HG03175 (cell line): ENCODE measurements at regions not wholly inside any gene's neighbourhood (a gene's known extent, or its start where the extent isn't known, plus 50 kb on each side); places are given as distances from the start of the nearest gene placed in this dataset.
"Not testable (repeated sequence)": the region's sequence is repeated elsewhere in the genome, so short reads cannot be mapped to it uniquely, and the experiment has no call there.

Experiments
- ATAC-seq: cut with Tn5 transposase; IDR thresholded peaks from one replicate; pipeline ENCODE4 v1.9.1; 2021; ENCODE audit warnings: mild to moderate bottlenecking, moderate library complexity; ENCODE audit not compliant: unreplicated experiment

- ATAC-seq: not testable (repeated sequence)
Observed at GRCh38 chr4:68720723-68721122, 50.3 kb upstream of the UGT2B15 start.

GRCh38 chr4:68724426-68724825 is 54.0 kb upstream of the UGT2B15 start:
- no peak for ATAC-seq

DNA sequence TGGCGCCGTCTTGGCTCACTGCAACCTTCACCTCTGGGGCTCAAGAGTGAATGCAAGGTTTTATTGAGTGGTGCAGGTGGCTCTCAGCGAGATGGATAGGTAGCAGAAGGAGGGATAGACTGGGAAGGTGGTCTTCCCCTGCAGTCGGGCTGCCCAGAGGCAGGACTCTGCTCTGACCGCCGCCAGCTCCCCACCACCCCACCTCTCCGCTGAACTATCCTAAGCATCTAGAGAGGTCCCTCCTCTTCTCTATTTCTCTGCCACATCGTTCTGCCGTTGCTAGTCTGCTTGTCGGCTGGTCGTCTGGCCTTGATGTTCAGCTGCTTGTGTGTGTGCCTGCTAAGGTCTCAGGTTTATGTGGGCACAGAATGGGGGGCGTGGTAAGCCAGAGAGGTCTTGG is 54.5 kb upstream of the UGT2B15 start:
- ATAC-seq: no peak

DNA sequence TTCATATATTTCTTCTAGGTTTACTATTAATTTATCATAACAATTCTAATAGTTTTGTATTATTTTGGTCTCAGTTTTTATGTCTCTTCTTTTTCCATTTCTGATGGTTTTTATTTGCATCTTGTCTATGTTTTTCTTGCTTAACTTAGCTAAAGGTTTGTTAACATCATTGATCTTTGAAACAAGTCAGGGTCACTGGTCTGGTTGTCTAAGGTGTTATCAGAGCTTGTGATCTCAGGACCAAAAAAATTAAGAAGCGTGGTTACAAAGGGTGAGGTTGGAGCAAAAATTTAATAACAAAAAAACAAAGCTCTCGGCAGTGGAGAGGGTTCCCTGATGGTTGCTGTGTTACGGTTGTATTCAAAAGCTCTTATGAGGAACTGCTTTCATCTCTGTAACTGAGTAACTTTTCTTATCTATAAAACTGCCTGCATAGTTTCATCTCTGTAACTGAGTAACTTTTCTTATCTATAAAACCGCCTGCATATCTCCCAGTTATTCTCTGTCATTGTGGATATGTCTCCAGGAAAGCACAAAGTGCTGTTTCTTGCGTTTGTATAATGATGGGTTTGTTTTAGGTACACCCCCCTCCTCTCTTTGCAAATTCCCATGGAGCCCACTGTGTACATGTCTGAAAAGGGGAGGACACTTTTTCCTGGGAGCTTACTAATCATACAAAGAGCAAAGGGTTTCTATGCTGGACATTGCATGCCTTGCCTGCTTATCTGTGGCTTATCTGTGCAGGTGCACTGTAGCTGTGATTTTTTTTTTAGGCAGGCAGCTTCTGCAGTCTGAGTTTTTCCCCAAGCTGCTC is 62.4 kb upstream of the UGT2B15 start:
- peak; percentile 92 for ATAC-seq

DNA sequence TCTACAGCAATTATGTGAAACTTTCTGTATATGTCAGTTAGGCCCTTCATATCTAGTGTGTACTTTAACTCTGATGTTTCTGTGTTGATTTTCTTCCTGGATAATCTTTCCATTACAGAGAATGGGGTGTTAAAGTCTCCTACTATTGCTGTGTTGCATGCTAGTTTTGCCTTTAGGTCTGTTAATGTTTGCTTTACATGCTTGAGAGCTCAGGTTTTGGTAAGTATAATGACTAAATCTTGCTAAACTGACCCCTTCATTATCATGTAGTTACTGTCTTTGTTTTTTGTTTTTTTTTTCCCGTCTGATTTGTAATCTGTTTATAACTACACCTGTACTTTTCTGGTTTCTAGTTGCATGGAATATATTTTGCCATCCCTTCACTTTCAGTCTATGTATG is 63.6 kb upstream of the UGT2B15 start:
- ATAC-seq: peak; percentile 48

DNA sequence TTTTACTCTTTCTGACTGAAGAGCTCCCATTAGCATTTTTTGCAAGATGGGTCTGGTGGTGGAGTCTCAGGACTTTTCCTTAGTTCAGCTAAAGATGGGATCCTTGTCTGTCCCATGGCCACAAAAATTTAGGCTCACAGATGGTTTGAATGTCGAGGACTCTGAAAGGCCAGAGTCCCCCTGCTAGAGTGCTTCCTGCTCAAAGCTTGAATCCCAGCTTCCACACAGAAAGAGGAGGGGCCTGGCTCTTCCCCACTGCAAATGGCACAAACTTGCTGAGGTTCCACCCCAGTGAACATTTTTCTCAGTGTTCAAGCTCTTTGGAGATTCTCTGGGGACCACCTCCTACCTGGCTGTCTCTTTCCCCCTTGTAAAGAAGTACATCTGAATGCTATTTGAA is 64.7 kb upstream of the UGT2B15 start:
- no peak for ATAC-seq

GRCh38 chr4:68736813-68737212 is 66.4 kb upstream of the UGT2B15 start:
- no peak for ATAC-seq

GRCh38 chr4:68738036-68738435 is 67.6 kb upstream of the UGT2B15 start:
- ATAC-seq: no peak

DNA sequence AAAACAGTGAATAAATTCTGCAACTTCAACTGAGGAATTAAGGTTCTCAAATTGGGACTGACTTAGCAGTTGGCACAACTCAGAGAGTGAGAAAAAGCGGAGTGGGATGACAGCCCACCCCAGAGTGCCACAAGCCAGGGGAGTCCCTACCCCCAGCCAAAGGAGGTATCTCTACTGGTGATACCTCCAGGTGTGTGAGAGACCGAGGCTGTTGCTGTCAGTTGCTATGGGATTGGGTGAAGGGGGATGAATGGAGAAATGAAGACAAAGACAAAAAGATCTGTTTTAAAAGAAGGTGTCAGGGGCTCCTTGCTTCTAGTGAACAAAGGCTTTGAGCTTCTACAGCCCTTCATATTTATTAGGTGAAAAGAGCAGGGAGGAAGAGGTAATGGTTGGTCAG is 71.4 kb upstream of the UGT2B10 start:
- ATAC-seq: no peak

GRCh38 chr4:68748181-68748991 is 67.4 kb upstream of the UGT2B10 start:
- no peak for ATAC-seq

- no peak for ATAC-seq
Observed at GRCh38 chr4:68750555-68750954, 65.2 kb upstream of the UGT2B10 start.

GRCh38 chr4:68751138-68751537 is 64.7 kb upstream of the UGT2B10 start:
- no peak for ATAC-seq

- ATAC-seq: no peak
Observed at GRCh38 chr4:68765876-68766275, 49.9 kb upstream of the UGT2B10 start.
